Non-pigmented ciliary epithelial cell (primary cell): ENCODE measurements at regions not wholly inside any gene's neighbourhood (a gene's known extent, or its start where the extent isn't known, plus 50 kb on each side); places are given as distances from the start of the nearest gene placed in this dataset.

ENCODE experiments used
- DNase-seq: peaks from one replicate; pipeline ENCODE4 v3.0.0-alpha.2; 2010; ENCODE audit warnings: low read depth

GRCh38 chr14:82362452-82362851, 828.8 kb upstream of the SEL1L start:
- DNase-seq, result no peak

GRCh38 chr14:82365471-82365870, 831.8 kb upstream of the SEL1L start:
- DNase-seq, result no peak

- no peak for DNase-seq
These were observed 833.1 kb upstream of the SEL1L start for GRCh38 chr14:82366803-82367202.

- no peak for DNase-seq
These were observed 845.6 kb upstream of the SEL1L start for GRCh38 chr14:82379291-82379690.

GRCh38 chr14:82385048-82385447, 851.4 kb upstream of the SEL1L start:
- DNase-seq, result no peak

- no peak for DNase-seq
These were observed 854.0 kb upstream of the SEL1L start for GRCh38 chr14:82387699-82388098.

GRCh38 chr14:82388488-82388887, 854.8 kb upstream of the SEL1L start:
- DNase-seq, result no peak

- no peak for DNase-seq
These were observed 856.9 kb upstream of the SEL1L start for GRCh38 chr14:82390586-82390985.

GRCh38 chr14:82394916-82395315, 861.3 kb upstream of the SEL1L start:
- no peak for DNase-seq

- DNase-seq, result no peak
These were observed 864.6 kb upstream of the SEL1L start for GRCh38 chr14:82398256-82398655.

- DNase-seq, result no peak
These were observed 870.3 kb upstream of the SEL1L start for GRCh38 chr14:82403987-82404386.

GRCh38 chr14:82410064-82410463, 876.4 kb upstream of the SEL1L start:
- no peak for DNase-seq

GRCh38 chr14:82411298-82411697, 877.6 kb upstream of the SEL1L start:
- DNase-seq, result no peak

GRCh38 chr14:82412545-82412944, 878.9 kb upstream of the SEL1L start:
- DNase-seq, result no peak

GRCh38 chr14:82414853-82415539, 881.3 kb upstream of the SEL1L start:
- DNase-seq, result no peak

- no peak for DNase-seq
These were observed 886.3 kb upstream of the SEL1L start for GRCh38 chr14:82419933-82420332.

- no peak for DNase-seq
These were observed 887.2 kb upstream of the SEL1L start for GRCh38 chr14:82420871-82421270.

- no peak for DNase-seq
These were observed 887.6 kb upstream of the SEL1L start for GRCh38 chr14:82421286-82421685.

- DNase-seq, result no peak
These were observed 888.6 kb upstream of the SEL1L start for GRCh38 chr14:82422230-82422629.

- DNase-seq, result no peak
These were observed 891.6 kb upstream of the SEL1L start for GRCh38 chr14:82425261-82425660.

GRCh38 chr14:82431031-82431430, 897.4 kb upstream of the SEL1L start:
- no peak for DNase-seq

- no peak for DNase-seq
These were observed 898.9 kb upstream of the SEL1L start for GRCh38 chr14:82432301-82433105.

- no peak for DNase-seq
These were observed 904.8 kb upstream of the SEL1L start for GRCh38 chr14:82438436-82438835.

GRCh38 chr14:82441270-82441669, 907.6 kb upstream of the SEL1L start:
- no peak for DNase-seq
